Right lobe of liver (tissue), 6 donors: ENCODE measurements at regions not wholly inside any gene's neighbourhood (a gene's known extent, or its start where the extent isn't known, plus 50 kb on each side); places are given as distances from the start of the nearest gene placed in this dataset.
"Not testable (repeated sequence)": the region's sequence is repeated elsewhere in the genome, so short reads cannot be mapped to it uniquely, and the experiment has no call there.

Source experiments
- ATAC-seq, 4 donors: fragments of 200-7000 bp; cut with Tn5 transposase; one replicate each; pipeline ENCODE4 v1.9.1; 2020; ENCODE audit warnings: mild to moderate bottlenecking in 4 of 4, moderate library complexity in 4 of 4
- DNase-seq, 3 donors: peaks; one replicate each; pipeline ENCODE4 v3.0.0-alpha.2; 2020
- H3K27ac ChIP-seq, 3 donors: fragments of 200-600 bp; one replicate each; pipeline ENCODE4 v1.8.0; 2022
- H3K27me3 ChIP-seq, 2 donors: fragments of 200-600 bp; one replicate each; pipeline ENCODE4 v1.8.0; 2022
- H3K36me3 ChIP-seq, 4 donors: fragments of 200-600 bp; sonication (generic) in 1 of 4; one replicate each; pipeline versions ENCODE4 v1.5.1 to v1.8.0; 2017 to 2022; ENCODE audit warnings: control low read depth in 1 of 4
- H3K4me1 ChIP-seq, 4 donors: fragments of 200-600 bp; sonication (generic) in 1 of 4; one replicate each; pipeline versions ENCODE4 v1.5.1 to v1.8.0; 2017 to 2022; ENCODE audit warnings: control low read depth in 1 of 4
- H3K4me3 ChIP-seq, 3 donors: fragments of 200-600 bp; one replicate each; pipeline ENCODE4 v1.8.0; 2022
- H3K9me3 ChIP-seq, 4 donors: fragments of 200-600 bp; sonication (generic) in 1 of 4; one replicate each; pipeline versions ENCODE4 v1.5.1 to v1.8.0; 2017 to 2022; ENCODE audit warnings: control low read depth in 1 of 4
- WGBS: methylation state at CpG from one replicate; pipeline ENCODE4 v1.1.6; 2018; ENCODE audit warnings: low coverage, low lambda C conversion rate; ENCODE audit not compliant: insufficient coverage; ENCODE audit errors: missing lambda C conversion rate; 5-methylcytosine and 5-hydroxymethylcytosine counted together
- intact Hi-C, 2 donors: fragments of 100-400 bp; cut with DNase I; formaldehyde crosslinking; loops; one replicate each; pipeline versions ENCODE4 v1.11.2 to v1.14.1; 2022
- TF ChIP-seq, protein P1 (sequence below), 4 donors: fragments of 200-600 bp in 3 of 4; fragments of 450-650 bp in 1 of 4; IDR thresholded peaks; one replicate each; pipeline versions ENCODE4 v1.5.1 to v1.8.0; 2016 to 2022; ENCODE audit warnings: antibody characterized with exemption in 4 of 4, mild to moderate bottlenecking in 2 of 4
- donor health status: DM: no; HTN: yes; CAD: no.
- donor health status: DM: no; HTN: no; CAD: no.
- donor health status: DM: no; HTN: no; CAD: no.
- donor health status: DM: no; HTN: yes; CAD: no.
- donor health status: DM: no; HTN: yes; CAD: no.

DNA sequence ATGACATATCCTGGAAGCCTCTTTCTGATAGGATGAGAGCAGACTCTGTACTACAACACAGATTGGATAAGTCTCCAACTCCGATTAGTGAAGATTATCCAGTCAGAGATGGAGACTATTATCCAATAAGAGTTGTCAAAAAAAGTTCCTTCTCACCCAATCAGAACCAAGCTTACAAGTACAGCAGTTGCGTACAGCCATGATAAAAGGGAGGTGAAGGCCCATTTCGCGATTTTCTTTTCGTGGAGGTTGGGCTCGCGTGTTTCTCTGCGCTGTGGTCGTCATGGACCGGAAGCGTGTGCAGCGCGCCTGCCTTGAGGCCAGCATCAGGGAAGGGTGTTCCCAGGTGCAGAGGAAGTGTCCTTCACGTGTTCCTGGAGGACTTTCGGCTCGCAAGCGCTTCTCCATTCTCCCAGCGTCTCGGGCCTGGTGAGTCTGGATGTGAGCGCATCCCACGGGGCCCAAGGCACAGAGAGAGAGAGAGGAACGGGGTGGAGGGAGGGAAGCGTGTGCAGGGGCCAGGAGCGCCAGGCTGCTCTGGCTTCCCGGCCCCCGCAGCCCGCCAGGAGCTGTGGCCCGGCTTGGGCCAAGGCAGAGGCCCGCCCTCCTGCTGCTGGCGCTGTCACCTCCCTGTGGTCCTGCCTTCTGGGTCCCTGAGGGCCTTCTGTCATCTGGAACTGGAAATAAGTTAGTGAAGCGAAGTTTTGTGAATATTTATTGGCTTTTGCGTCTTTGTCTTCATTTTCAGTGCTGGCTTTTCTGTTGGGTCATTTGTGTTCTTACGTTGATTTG, 53.9 kb downstream of the CDRT15L2 start:
- WGBS, result 83% methylated on average over 6 of the region's 33 CpGs
- DNase-seq, H3K27me3 ChIP-seq, H3K9me3 ChIP-seq, H3K4me3 ChIP-seq, ATAC-seq, H3K27ac ChIP-seq, H3K36me3 ChIP-seq, intact Hi-C loops, H3K4me1 ChIP-seq: not testable (repeated sequence)

DNA sequence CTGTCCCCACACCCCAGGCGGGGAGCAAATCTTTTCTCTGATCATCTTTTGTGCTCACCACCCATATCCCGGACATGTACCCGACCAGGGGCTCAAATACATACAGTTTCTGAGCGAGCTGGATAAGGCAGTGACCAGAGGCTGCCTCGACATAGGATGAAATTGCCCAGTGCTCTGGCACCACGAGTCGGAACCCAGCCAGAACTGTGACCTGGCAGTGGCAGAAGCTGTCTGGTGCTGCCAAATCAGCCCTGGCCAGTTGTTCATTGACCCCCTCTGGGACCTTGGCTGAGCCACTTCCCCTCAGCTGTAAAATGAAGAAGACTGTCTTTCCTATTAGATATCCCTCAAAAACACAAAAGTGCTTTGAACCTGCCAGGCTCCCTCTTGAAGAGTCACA, 60.6 kb downstream of the CDRT15L2 start:
- H3K4me3 ChIP-seq, intact Hi-C loops, H3K36me3 ChIP-seq, H3K27me3 ChIP-seq, H3K4me1 ChIP-seq, H3K9me3 ChIP-seq, H3K27ac ChIP-seq: not testable (repeated sequence)
- ATAC-seq, result peak; percentile 38 to 82 (median 52)
- WGBS, result 70% methylated on average over 2 of the region's 7 CpGs
- peak; percentile 29 to 68 (median 63) for DNase-seq

DNA sequence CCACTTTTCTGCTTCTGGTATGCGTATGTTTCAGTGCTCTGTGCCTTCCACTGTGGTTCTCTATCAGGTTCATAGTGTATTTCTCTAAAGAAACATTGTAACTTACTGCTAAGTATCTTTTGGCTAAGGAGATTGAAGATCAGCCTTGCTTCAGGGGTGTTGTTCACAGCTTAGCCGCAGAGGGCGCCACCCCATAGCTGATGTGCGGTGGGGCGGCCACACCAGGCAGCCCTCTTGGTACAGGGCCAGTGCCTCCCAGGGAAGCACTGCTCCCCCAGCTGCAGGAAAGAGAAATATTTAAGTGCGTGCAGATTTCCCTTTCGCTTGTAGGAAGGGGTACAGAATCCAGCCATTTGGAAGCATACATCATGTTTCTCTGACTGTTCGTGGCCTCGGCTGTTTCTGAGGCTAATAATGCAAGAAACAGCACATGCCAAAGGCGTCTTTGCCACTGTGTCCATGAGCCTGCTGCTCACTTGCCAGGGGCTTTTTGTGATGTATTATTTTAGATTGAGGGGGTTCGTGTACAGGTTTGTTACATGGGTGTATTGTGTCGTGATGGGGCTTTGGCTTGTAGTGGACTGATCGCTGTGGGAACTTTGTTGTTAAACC, 67.2 kb downstream of the CDRT15L2 start:
- H3K36me3 ChIP-seq, H3K4me3 ChIP-seq, intact Hi-C loops, H3K27ac ChIP-seq, H3K4me1 ChIP-seq, H3K27me3 ChIP-seq, DNase-seq, H3K9me3 ChIP-seq: not testable (repeated sequence)
- ATAC-seq, result peak; percentile 86 to 94 (median 92)
- TF ChIP-seq, protein P1, sequence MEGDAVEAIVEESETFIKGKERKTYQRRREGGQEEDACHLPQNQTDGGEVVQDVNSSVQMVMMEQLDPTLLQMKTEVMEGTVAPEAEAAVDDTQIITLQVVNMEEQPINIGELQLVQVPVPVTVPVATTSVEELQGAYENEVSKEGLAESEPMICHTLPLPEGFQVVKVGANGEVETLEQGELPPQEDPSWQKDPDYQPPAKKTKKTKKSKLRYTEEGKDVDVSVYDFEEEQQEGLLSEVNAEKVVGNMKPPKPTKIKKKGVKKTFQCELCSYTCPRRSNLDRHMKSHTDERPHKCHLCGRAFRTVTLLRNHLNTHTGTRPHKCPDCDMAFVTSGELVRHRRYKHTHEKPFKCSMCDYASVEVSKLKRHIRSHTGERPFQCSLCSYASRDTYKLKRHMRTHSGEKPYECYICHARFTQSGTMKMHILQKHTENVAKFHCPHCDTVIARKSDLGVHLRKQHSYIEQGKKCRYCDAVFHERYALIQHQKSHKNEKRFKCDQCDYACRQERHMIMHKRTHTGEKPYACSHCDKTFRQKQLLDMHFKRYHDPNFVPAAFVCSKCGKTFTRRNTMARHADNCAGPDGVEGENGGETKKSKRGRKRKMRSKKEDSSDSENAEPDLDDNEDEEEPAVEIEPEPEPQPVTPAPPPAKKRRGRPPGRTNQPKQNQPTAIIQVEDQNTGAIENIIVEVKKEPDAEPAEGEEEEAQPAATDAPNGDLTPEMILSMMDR (IDR thresholded peaks at IDR 0.05), result peak; percentile 13 to 31 (median 17)
- 25% methylated on average over 11 of the region's 13 CpGs for WGBS

DNA sequence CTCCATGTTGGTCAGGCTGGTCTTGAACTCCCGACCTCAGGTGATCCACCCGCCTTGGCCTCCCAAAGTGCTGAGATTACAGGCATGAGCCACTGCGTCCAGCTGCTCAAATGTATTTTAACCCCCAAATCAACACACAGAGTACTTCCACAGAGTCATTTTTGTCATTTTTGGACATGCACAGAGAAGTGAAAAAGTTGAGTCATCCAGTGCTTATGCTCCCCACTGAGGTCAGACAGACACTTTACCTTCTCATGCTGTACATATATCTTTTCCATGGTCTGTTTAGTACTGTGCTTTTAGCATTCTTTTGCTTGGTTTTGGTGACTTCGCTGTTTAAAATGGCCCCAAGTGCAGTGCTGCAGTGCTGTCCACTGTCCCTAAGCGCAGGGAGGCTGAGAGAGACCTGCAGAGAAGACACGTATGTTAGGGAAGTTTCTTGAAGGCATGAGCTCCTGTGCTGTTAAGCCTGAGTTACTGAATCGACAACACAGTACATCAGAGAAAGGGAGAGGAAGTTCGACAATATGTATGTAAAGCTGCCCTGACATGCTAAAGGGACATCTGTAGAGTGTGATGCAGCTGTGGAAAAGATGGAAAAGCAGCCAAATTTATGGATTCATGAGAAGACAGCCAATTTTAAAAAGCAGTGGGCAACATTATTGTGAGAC, 69.7 kb downstream of the CDRT15L2 start:
- H3K27ac ChIP-seq, H3K4me1 ChIP-seq, H3K36me3 ChIP-seq, ATAC-seq, H3K4me3 ChIP-seq, DNase-seq, H3K9me3 ChIP-seq, H3K27me3 ChIP-seq, intact Hi-C loops: not testable (repeated sequence)
- 66% methylated on average over 8 of the region's 8 CpGs for WGBS

DNA sequence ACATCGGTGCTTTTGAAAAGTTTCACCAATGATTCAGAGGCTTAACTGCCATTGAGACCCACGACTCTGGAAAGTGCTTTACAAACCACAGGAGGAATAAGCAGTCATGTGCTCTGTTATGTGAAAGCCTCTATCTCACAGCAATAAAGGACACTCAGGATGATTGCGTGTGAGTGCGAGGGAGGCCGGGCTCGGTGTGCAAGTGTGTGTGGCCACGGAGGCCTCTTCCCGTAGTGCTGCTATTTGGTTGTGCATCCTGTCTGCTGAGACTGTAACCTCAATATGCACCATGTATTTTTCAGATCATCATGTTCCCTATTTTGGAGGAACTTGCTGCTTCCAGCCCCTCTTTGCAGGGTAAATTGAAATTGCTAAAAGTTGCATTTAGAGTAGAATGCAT, 71.5 kb downstream of the CDRT15L2 start:
- H3K4me3 ChIP-seq, H3K4me1 ChIP-seq, H3K9me3 ChIP-seq, DNase-seq, H3K27ac ChIP-seq, H3K36me3 ChIP-seq, H3K27me3 ChIP-seq, intact Hi-C loops: not testable (repeated sequence)
- ATAC-seq, result peak in 1 of 4 donors; percentile 12
- 66% methylated on average over 6 of the region's 8 CpGs for WGBS

DNA sequence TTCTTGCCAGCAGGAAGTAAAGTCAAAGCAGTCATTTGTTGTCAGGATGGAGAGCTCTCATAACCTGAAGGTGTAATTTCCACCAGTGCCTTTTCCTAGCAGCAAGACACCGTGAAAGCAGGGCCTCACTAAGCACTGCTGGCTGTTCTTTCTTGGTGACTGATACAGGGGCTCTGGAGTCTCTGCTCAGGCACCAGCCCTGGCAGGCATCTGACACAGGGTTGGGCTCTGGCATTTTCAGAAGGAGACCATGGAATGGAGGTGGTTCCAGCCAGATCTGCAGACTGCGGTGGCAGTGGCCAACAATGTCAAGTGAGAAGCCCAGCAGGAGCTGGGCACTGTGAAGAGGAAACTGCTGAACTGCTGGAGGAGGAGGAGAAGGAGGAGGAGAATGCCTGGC, 72.2 kb downstream of the CDRT15L2 start:
- H3K36me3 ChIP-seq, DNase-seq, H3K4me1 ChIP-seq, H3K27me3 ChIP-seq, intact Hi-C loops, ATAC-seq, H3K9me3 ChIP-seq, H3K27ac ChIP-seq, H3K4me3 ChIP-seq: not testable (repeated sequence)
- no CpG with 5 or more reads among the region's 2 CpGs for WGBS

DNA sequence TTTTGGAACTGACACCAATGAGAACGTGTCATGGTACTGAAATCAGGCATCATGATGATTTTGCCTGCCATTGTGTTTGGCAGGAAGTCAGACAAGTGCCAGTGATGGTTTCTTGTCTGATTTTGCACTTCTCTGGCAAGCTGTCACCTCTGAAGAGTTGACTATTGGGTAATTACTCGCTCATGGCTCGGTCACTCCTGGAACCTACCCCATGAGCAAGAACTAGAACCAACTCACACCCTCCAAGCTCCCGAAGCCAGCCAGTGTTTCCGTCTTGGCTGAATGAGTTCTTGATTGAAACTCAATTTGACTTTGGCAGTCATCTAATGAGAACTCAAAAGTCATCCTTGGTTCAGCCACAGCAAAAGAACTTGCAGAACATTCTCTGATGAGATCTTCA, 73.9 kb downstream of the CDRT15L2 start:
- H3K27ac ChIP-seq, H3K36me3 ChIP-seq, DNase-seq, intact Hi-C loops, H3K4me1 ChIP-seq, ATAC-seq, H3K27me3 ChIP-seq, H3K4me3 ChIP-seq, H3K9me3 ChIP-seq: not testable (repeated sequence)
- WGBS, result 83% methylated on average over 1 of the region's 5 CpGs

DNA sequence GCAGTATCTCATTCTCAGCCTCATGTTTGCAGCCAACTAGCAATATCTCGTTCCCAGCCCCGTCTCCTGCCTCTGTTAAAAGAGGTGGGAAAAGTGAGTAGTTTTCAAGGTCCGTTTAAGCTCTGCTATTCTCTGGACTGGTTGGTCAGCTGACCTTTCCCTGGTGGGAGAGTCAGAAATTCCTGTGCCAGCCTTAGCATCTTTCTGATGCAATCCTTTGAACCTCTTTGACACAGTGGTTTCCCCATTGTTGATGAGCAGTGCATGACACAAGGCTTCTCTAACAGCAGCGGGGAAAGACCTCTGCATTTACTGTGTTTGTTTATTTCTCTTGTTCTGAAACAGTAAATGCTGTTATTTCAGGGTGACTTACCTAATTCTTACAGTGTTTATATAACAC, 74.6 kb downstream of the CDRT15L2 start:
- H3K27ac ChIP-seq, intact Hi-C loops, DNase-seq, H3K36me3 ChIP-seq, H3K4me1 ChIP-seq, H3K9me3 ChIP-seq, H3K4me3 ChIP-seq, ATAC-seq, H3K27me3 ChIP-seq: not testable (repeated sequence)
- WGBS, result 33% methylated on average over 4 of the region's 4 CpGs

DNA sequence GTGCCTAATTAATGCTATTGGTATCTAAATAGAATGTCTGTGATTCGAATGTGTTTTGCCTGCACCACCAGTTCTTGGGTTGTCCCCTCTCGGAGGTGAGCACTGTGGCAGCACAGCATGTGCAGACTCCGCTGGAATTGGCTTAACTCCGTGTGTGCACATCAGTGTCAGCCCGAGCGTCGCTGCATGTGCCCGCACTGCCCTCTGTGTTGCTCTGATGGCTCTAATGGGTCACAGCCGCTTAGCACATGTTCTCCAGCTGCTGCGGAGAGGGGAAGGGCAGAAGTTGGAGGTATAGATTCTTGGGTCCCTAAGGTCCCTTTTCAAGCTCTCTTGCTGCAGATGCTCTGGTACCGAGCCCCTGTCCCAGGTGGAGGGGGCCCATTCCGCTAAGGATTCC, 75.1 kb downstream of the CDRT15L2 start:
- intact Hi-C loops, H3K4me1 ChIP-seq, DNase-seq, ATAC-seq, H3K27me3 ChIP-seq, H3K36me3 ChIP-seq, H3K9me3 ChIP-seq, H3K4me3 ChIP-seq, H3K27ac ChIP-seq: not testable (repeated sequence)
- WGBS, result 69% methylated on average over 2 of the region's 12 CpGs

DNA sequence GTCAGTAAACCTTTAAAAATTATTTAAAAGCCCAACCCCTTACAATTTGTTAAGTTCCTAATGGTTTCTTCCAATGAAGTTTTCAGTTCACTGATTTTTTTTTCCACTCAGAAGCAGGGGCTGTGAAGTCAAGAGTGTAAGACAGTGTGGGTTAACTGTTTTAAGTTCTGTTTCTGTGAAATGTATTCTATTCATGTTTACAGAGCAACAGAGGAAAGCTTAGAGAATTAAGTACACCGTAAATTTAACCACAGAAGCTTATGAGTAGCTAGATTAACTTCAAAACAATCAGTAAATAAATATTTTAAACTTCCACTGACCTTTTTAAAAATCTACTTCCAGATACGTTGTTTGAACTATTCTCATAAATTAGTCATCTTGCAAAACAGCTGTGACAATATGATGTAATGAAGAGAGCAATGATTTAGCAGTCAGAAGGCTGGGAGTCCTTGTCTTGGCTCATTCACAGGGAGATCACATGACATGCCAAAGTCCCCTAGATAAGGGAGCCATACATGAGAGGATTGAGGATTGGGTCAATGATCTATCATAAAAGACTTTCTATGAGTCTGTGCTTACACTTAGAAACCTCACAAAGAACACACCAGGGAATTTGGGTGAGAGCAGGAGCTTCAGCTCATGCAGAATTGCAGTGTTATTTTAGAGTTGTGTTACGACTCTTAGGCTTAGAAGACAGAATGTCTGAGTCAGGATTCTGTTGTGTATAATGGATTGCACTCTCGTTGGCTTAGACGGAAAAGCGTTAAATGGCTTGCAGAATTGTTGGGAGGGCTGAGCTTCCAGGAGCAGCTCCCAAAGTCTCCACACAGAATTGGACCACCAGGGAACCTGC, 85.8 kb downstream of the CDRT15L2 start:
- H3K36me3 ChIP-seq, H3K9me3 ChIP-seq, H3K27ac ChIP-seq, H3K4me1 ChIP-seq, H3K27me3 ChIP-seq, H3K4me3 ChIP-seq, intact Hi-C loops, DNase-seq: not testable (repeated sequence)
- ATAC-seq, result peak; percentile 93 to 99 (median 97)
- 18% methylated on average over 3 of the region's 6 CpGs for WGBS
